ENCODE measurements at regions not wholly inside any gene's neighbourhood (a gene's known extent, or its start where the extent isn't known, plus 50 kb on each side); places are given as distances from the start of the nearest gene placed in this dataset.

DNA sequence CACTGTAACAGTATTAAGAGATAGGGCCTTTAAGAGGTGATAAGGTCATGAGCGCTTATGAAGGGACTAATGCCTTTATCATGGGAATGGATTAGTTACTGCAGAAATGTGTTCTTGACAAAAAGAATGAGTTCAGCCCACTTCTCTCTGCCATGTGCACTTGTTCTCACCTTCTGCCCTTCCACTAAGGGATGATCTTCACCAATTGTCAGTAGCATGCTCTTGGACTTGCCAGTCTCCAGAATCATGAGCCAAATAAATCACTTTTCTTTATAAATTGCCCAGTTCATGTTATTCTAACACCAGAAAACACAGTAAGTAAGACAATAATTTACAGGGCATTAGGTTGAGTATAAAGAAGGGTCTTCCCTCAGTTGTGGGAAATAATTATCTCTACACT, 189.1 kb downstream of the CRPPA start:
- Mint-ChIP-seq H3K27me3 (no peaks in the 10 kb centered on the region), H3K27ac (no peak overlapping the region), H3K4me1 (ENCODE audit: low read depth) (no peaks in the 10 kb centered on the region), H3K36me3 (ENCODE audit: low read depth) (peaks cover 4% of the 10 kb centered on the region), H3K4me3 (no peak overlapping the region), H3K9me3 (peaks cover 37% of the 10 kb centered on the region)
- ATAC-seq = no peak
- ChIA-PET POLR2A (no interaction called here), CTCF (no interaction called here)
- DNase-seq = no peak
- TF ChIP-seq, protein P1, sequence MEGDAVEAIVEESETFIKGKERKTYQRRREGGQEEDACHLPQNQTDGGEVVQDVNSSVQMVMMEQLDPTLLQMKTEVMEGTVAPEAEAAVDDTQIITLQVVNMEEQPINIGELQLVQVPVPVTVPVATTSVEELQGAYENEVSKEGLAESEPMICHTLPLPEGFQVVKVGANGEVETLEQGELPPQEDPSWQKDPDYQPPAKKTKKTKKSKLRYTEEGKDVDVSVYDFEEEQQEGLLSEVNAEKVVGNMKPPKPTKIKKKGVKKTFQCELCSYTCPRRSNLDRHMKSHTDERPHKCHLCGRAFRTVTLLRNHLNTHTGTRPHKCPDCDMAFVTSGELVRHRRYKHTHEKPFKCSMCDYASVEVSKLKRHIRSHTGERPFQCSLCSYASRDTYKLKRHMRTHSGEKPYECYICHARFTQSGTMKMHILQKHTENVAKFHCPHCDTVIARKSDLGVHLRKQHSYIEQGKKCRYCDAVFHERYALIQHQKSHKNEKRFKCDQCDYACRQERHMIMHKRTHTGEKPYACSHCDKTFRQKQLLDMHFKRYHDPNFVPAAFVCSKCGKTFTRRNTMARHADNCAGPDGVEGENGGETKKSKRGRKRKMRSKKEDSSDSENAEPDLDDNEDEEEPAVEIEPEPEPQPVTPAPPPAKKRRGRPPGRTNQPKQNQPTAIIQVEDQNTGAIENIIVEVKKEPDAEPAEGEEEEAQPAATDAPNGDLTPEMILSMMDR (IDR thresholded peaks at IDR 0.05) = no peak
- intact Hi-C loops (cut with micrococcal nuclease) = no loop called here

DNA sequence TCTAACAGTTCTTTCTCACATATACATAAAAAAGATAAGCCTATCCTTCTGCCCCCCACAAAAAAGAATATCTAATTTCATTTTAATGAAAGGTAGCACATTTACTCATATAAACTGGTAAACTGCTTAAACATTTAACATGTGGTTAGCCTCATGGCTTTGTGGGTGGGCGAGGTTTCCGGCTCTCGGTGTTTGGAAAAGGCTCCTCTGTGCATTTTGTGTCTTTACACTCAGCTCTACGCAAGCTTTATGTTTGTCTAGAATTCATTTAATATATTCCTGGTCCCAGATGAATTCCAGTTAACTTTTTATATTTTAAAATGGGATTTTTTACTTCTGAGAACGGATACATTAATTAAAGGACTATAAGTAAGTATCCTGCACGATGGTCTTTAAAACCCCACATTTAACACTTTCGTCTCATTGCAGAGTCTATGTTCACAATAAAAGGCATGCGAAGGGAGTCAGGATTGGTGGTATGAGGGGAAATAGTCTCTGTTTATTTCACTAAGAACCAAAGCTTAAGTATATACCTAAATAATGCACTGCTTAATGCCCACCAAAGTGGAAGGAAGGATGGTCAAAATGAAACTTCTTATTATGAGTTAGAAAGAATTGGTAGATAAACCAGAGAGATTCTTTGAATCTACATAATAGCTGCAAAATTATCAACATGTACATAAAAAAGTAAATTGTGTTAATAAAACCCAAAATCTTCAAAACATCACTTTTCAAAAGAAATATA, 197.2 kb downstream of the CRPPA start:
- H3K4me3 Mint-ChIP-seq = peak overlapping the region; percentile 17
- H3K4me1 Mint-ChIP-seq (ENCODE audit: low read depth) = peaks cover 12% of the 10 kb centered on the region
- ChIA-PET CTCF (no interaction called here), POLR2A (no interaction called here)
- no peak overlapping the region for H3K27ac Mint-ChIP-seq
- TF ChIP-seq, protein P1 (IDR thresholded peaks at IDR 0.05) = no peak
- H3K36me3 Mint-ChIP-seq (ENCODE audit: low read depth) = peaks cover under 1% of the 10 kb centered on the region
- peak; percentile 70 for ATAC-seq
- H3K27me3 Mint-ChIP-seq = no peaks in the 10 kb centered on the region
- intact Hi-C loops (cut with micrococcal nuclease) = no loop called here
- peak; percentile 68 for DNase-seq
- peaks cover 9% of the 10 kb centered on the region for H3K9me3 Mint-ChIP-seq

GRCh38 chr7:16212610-16213009, 208.7 kb downstream of the CRPPA start:
- no peaks in the 10 kb centered on the region for H3K27me3 Mint-ChIP-seq
- DNase-seq = no peak
- no peaks in the 10 kb centered on the region for H3K9me3 Mint-ChIP-seq
- POLR2A ChIA-PET = no interaction called here
- no peak for ATAC-seq
- no peak overlapping the region for H3K27ac Mint-ChIP-seq
- CTCF ChIA-PET = no interaction called here
- no peak overlapping the region for H3K4me3 Mint-ChIP-seq
- H3K36me3 Mint-ChIP-seq (ENCODE audit: low read depth) = no peaks in the 10 kb centered on the region
- intact Hi-C loops (cut with micrococcal nuclease) = no loop called here
- TF ChIP-seq, protein P1 (IDR thresholded peaks at IDR 0.05) = no peak
- H3K4me1 Mint-ChIP-seq (ENCODE audit: low read depth) = no peaks in the 10 kb centered on the region

DNA sequence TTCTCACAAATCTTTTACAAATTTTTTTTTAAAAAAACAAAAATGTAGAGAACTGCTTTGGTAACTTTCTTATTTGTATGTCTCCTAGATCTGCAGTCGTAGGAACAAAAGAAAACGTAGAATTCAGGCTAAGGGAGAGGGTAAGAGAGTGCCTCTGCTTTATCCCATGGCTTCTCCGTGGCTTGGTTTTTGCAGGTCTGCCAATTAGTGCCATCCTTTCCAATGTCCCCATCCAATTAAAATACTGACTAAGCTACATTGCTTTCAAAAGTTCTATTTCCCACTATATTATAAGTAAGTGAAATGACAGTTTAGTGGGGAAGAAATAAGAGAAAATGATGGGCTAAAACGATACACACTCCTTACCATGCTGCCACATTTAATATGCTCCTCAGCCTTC, 209.3 kb downstream of the CRPPA start:
- POLR2A ChIA-PET = no interaction called here
- no peaks in the 10 kb centered on the region for H3K4me1 Mint-ChIP-seq (ENCODE audit: low read depth)
- intact Hi-C loops (cut with micrococcal nuclease) = no loop called here
- H3K36me3 Mint-ChIP-seq (ENCODE audit: low read depth) = no peaks in the 10 kb centered on the region
- no peak overlapping the region for H3K27ac Mint-ChIP-seq
- CTCF ChIA-PET = no interaction called here
- no peak for DNase-seq
- H3K9me3 Mint-ChIP-seq = no peaks in the 10 kb centered on the region
- TF ChIP-seq, protein P1 (IDR thresholded peaks at IDR 0.05) = no peak
- no peak overlapping the region for H3K4me3 Mint-ChIP-seq
- no peak for ATAC-seq
- H3K27me3 Mint-ChIP-seq = no peaks in the 10 kb centered on the region

DNA sequence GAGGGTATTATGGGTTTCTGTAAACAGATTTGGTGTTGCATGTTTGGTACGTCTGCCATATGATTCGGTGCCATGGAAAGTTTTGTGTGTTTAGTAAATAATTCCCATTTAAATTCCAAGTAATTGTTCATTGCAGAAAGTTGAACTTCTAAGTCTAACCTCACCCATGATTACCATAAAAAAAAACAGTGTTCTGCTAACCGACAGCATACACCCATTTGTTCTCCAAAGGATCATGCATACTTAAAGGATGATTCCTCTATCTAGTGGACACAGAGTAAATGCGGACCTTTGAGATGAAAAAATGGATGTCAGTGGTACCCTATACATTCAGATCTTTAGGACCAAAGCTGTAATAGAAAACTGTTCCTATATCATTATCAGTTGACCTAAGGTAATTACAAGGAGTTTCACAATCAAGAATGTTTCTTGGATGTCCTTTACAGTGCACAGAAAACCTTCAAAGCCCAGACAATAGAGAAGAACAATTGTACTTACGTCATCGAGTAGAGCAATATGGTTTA, 209.9 kb downstream of the CRPPA start:
- no peak for DNase-seq
- H3K36me3 Mint-ChIP-seq (ENCODE audit: low read depth) = no peaks in the 10 kb centered on the region
- TF ChIP-seq, protein P1 (IDR thresholded peaks at IDR 0.05) = no peak
- no peak overlapping the region for H3K27ac Mint-ChIP-seq
- ChIA-PET CTCF (no interaction called here), POLR2A (no interaction called here)
- no peak for ATAC-seq
- H3K4me1 Mint-ChIP-seq (ENCODE audit: low read depth) = no peaks in the 10 kb centered on the region
- H3K27me3 Mint-ChIP-seq = no peaks in the 10 kb centered on the region
- H3K9me3 Mint-ChIP-seq = no peaks in the 10 kb centered on the region
- intact Hi-C loops (cut with micrococcal nuclease) = no loop called here
- no peak overlapping the region for H3K4me3 Mint-ChIP-seq
